HL-60 (cell line): ENCODE measurements at regions not wholly inside any gene's neighbourhood (a gene's known extent, or its start where the extent isn't known, plus 50 kb on each side); places are given as distances from the start of the nearest gene placed in this dataset.

Experiments used
- DNase-seq, 2 experiments: peaks; one replicate each; pipeline ENCODE4 v3.0.0-alpha.2; 2010 to 2020; ENCODE audit warnings: low read depth in 1 of 2, low spot score in 1 of 2
- H3K27ac ChIP-seq: fragments of 250-450 bp; sonication (Bioruptor Pico); replicated peaks from 2 replicates; pipeline ENCODE4 v1.5.1; 2020; ENCODE audit warnings: mild to moderate bottlenecking, moderate library complexity
- H3K27me3 ChIP-seq: fragments of 250-450 bp; sonication (Bioruptor Pico); 2 replicates; pipeline ENCODE4 v1.5.1; 2021; ENCODE audit warnings: mild to moderate bottlenecking, moderate library complexity; ENCODE audit not compliant: insufficient read depth, poor library complexity, severe bottlenecking
- H3K4me3 ChIP-seq: replicated peaks from 2 replicates; pipeline ENCODE4 v1.5.1; 2011; ENCODE audit warnings: mild to moderate bottlenecking, control low read depth, low read length; ENCODE audit not compliant: insufficient read depth
- CTCF ChIP-seq: IDR thresholded peaks from one replicate; pipeline ENCODE4 v1.5.1; 2011; ENCODE audit warnings: low read length, control low read depth, inconsistent platforms; ENCODE audit not compliant: insufficient read depth
- GABPA ChIP-seq: IDR thresholded peaks from 2 replicates; pipeline ENCODE4 v1.6.1; 2012; ENCODE audit warnings: low read depth
- POLR2AphosphoS5 ChIP-seq: IDR thresholded peaks from 2 replicates; pipeline ENCODE4 v1.6.1; 2012; ENCODE audit warnings: low read depth
- SPI1 ChIP-seq: IDR thresholded peaks from 2 replicates; pipeline ENCODE4 v1.6.1; 2012; ENCODE audit warnings: low read depth, mild to moderate bottlenecking, borderline replicate concordance
- TF ChIP-seq, protein P1 (sequence below): IDR thresholded peaks from 2 replicates; pipeline ENCODE4 v1.6.1; 2012; ENCODE audit warnings: low read depth; ENCODE audit not compliant: insufficient replicate concordance

- no peak for DNase-seq
- Histone ChIP-seq H3K27me3 (no peaks in the 10 kb centered on the region), H3K27ac (no peak overlapping the region), H3K4me3 (no peak overlapping the region)
- no peak for TF ChIP-seq CTCF
- TF ChIP-seq POLR2AphosphoS5 = no peak
- TF ChIP-seq, protein P1, sequence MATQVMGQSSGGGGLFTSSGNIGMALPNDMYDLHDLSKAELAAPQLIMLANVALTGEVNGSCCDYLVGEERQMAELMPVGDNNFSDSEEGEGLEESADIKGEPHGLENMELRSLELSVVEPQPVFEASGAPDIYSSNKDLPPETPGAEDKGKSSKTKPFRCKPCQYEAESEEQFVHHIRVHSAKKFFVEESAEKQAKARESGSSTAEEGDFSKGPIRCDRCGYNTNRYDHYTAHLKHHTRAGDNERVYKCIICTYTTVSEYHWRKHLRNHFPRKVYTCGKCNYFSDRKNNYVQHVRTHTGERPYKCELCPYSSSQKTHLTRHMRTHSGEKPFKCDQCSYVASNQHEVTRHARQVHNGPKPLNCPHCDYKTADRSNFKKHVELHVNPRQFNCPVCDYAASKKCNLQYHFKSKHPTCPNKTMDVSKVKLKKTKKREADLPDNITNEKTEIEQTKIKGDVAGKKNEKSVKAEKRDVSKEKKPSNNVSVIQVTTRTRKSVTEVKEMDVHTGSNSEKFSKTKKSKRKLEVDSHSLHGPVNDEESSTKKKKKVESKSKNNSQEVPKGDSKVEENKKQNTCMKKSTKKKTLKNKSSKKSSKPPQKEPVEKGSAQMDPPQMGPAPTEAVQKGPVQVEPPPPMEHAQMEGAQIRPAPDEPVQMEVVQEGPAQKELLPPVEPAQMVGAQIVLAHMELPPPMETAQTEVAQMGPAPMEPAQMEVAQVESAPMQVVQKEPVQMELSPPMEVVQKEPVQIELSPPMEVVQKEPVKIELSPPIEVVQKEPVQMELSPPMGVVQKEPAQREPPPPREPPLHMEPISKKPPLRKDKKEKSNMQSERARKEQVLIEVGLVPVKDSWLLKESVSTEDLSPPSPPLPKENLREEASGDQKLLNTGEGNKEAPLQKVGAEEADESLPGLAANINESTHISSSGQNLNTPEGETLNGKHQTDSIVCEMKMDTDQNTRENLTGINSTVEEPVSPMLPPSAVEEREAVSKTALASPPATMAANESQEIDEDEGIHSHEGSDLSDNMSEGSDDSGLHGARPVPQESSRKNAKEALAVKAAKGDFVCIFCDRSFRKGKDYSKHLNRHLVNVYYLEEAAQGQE = no peak
- no peak for TF ChIP-seq GABPA
- no peak for TF ChIP-seq SPI1
Observed at GRCh38 chr4:23572382-23572781, 317.5 kb downstream of the PPARGC1A start.

- H3K4me3 ChIP-seq = no peak overlapping the region
- TF ChIP-seq GABPA = no peak
- TF ChIP-seq, protein P1 = no peak
- TF ChIP-seq SPI1 = no peak
- no peak for TF ChIP-seq CTCF
- TF ChIP-seq POLR2AphosphoS5 = no peak
- no peaks in the 10 kb centered on the region for H3K27me3 ChIP-seq
- H3K27ac ChIP-seq = no peak overlapping the region
- DNase-seq = no peak
Observed at GRCh38 chr4:23567338-23567737, 322.5 kb downstream of the PPARGC1A start.

DNA sequence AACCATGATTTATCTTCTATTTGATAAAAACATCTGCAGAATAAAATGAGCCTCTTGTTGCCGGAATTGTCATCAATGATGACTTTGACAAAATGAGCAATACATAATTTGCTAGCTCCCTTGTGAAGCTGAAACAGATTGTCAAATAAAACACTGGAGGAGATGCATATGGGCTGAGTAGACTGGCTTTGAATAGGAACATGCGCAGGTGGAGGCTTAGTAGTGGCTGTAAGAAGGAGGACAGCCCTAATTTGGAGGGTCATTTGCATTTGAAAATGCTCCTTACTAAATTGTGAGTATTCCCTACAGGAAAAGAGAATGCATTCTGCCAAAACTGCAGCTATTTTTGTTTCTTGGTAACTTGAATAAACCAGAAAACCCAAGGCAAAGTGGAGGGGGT is 329.1 kb downstream of the PPARGC1A start:
- Histone ChIP-seq H3K4me3 (no peak overlapping the region), H3K27ac (no peak overlapping the region), H3K27me3 (no peaks in the 10 kb centered on the region)
- no peak for DNase-seq
- TF ChIP-seq, protein P1 = no peak
- TF ChIP-seq CTCF (no peak), GABPA (no peak), SPI1 (no peak), POLR2AphosphoS5 (no peak)
